ENCODE measurements at regions not wholly inside any gene's neighbourhood (a gene's known extent, or its start where the extent isn't known, plus 50 kb on each side); places are given as distances from the start of the nearest gene placed in this dataset.
"Not testable (repeated sequence)": the region's sequence is repeated elsewhere in the genome, so short reads cannot be mapped to it uniquely, and the experiment has no call there.

GRCh38 chr2:16089491-16089890 is 149.1 kb downstream of the MYCN start:
- TF ChIP-seq CTCF (conservative IDR thresholded peaks at IDR 0.05 in 1 of 2, IDR thresholded peaks at IDR 0.05 in 1 of 2; ENCODE audit: extremely low read depth in 1 of 2, insufficient read depth in 1 of 2, low read depth in 1 of 2, low read length in 2 of 2); EZH2 (IDR thresholded peaks at IDR 0.05; ENCODE audit: borderline replicate concordance, low read length): not testable (repeated sequence)
